NCI-H2227 treated with DMSO at 0.1 percent for 48 hours (cell line): ENCODE measurements at regions not wholly inside any gene's neighbourhood (a gene's known extent, or its start where the extent isn't known, plus 50 kb on each side); places are given as distances from the start of the nearest gene placed in this dataset.
"Not testable (repeated sequence)": the region's sequence is repeated elsewhere in the genome, so short reads cannot be mapped to it uniquely, and the experiment has no call there.

ENCODE experiments used
- DNase-seq: peaks from one replicate; lab custom pipeline; 2025; lab: John Stamatoyannopoulos, UW

- DNase-seq = no peak
Measured at GRCh38 chr20:53773792-53774401, 180.3 kb upstream of the ZNF217 start.

GRCh38 chr20:53773066-53773791 lies 179.6 kb upstream of the ZNF217 start:
- DNase-seq = not testable (repeated sequence)

GRCh38 chr20:53769041-53769440 lies 175.4 kb upstream of the ZNF217 start:
- peak; percentile 17 for DNase-seq

GRCh38 chr20:53768329-53768728 lies 174.7 kb upstream of the ZNF217 start:
- DNase-seq = peak; percentile 24

GRCh38 chr20:53767206-53767930 lies 173.7 kb upstream of the ZNF217 start:
- DNase-seq = no peak

GRCh38 chr20:53764415-53764800 lies 170.8 kb upstream of the ZNF217 start:
- no peak for DNase-seq

- peak; percentile 88 for DNase-seq
Measured at GRCh38 chr20:53763707-53764414, 170.2 kb upstream of the ZNF217 start.

GRCh38 chr20:53762423-53762798 lies 168.8 kb upstream of the ZNF217 start:
- DNase-seq = not testable (repeated sequence)

GRCh38 chr20:53760025-53760441 lies 166.4 kb upstream of the ZNF217 start:
- no peak for DNase-seq

GRCh38 chr20:53757472-53757913 lies 163.9 kb upstream of the ZNF217 start:
- DNase-seq = peak; percentile 69

GRCh38 chr20:53755733-53756531 lies 162.3 kb upstream of the ZNF217 start:
- DNase-seq = no peak

GRCh38 chr20:53753880-53754459 lies 160.3 kb upstream of the ZNF217 start:
- DNase-seq = no peak

GRCh38 chr20:53752971-53753879 lies 159.6 kb upstream of the ZNF217 start:
- DNase-seq = peak; percentile 52

GRCh38 chr20:53752583-53752970 lies 158.9 kb upstream of the ZNF217 start:
- no peak for DNase-seq

- DNase-seq = no peak
Measured at GRCh38 chr20:53751620-53752318, 158.1 kb upstream of the ZNF217 start.

- peak; percentile 25 for DNase-seq
Measured at GRCh38 chr20:53750827-53751619, 157.4 kb upstream of the ZNF217 start.

- DNase-seq = no peak
Measured at GRCh38 chr20:53749499-53749898, 155.9 kb upstream of the ZNF217 start.

- DNase-seq = peak; percentile 55
Measured at GRCh38 chr20:53748821-53749421, 155.3 kb upstream of the ZNF217 start.
